ENCODE measurements at regions not wholly inside any gene's neighbourhood (a gene's known extent, or its start where the extent isn't known, plus 50 kb on each side); places are given as distances from the start of the nearest gene placed in this dataset.
"Not testable (repeated sequence)": the region's sequence is repeated elsewhere in the genome, so short reads cannot be mapped to it uniquely, and the experiment has no call there.

DNA sequence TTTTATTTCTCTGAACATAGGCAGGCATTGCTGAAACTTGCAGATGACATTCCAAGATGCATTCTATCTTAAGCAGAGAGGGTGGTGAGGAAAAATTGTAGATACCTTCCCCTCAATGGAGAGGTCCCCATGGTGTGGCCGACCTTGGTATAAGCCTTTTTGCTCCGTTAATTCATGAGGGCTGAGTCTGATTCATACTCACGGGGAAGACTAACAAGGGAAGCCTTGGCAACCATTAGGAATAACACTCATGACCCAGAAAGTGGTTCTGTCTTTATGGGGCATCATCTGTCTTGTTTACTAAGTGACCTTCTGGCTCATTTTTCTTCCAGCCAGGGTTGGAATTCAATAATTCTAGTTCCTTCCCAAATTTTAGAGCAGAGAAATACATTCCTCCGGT lies 148.3 kb downstream of the ADRA2C start:
- TF ChIP-seq EZH2phosphoT487 (IDR thresholded peaks at IDR 0.05; ENCODE audit: insufficient read depth, low read depth); EZH2 (IDR thresholded peaks at IDR 0.05; ENCODE audit: insufficient read depth, poor library complexity, severe bottlenecking): not testable (repeated sequence)

Measured in GM23248 (cell line).